GM21447 (cell line): ENCODE measurements at regions not wholly inside any gene's neighbourhood (a gene's known extent, or its start where the extent isn't known, plus 50 kb on each side); places are given as distances from the start of the nearest gene placed in this dataset.

Experiments used
- ATAC-seq: cut with Tn5 transposase; IDR thresholded peaks from one replicate; pipeline ENCODE4 v1.9.1; 2021; ENCODE audit not compliant: unreplicated experiment

DNA sequence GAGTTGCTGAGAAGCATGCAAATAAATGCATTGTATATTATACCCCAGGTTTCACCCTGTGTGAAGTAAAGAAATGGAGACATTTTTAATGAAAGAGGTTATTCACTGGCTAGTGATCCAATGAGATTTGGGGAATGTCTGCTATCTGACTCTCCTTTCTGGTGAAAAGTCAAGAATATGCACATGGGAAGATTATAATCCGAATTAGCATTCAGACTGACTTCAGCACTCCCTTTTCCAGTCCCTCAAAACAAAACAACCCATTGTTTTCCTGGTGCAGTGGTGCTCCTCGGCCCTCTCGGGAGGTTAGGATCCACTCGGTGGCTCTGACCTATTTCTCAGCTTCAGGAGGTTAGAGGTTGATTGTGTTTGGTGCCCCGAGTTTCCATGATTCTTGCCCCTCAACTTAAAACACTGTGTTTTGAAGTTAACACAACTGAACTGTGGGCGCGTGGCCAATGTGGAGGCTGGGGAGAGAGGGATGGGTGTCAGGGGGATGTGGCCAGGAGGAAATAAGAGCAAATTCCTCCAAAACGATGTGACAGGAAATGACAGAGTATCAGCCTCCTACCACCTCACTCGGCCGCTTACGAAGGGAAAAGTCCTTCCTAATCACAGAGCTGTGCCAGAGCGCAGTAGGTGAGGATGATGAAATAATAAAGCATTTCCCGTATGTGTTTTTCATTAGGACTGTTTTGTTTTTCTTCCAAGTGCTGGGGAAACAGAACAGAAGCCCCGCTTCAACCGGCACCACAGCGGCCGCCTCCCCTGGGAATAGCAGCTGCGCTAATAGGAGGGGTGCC is 440.1 kb downstream of the MTX2 start:
- no peak for ATAC-seq

GRCh38 chr2:176709991-176710390 is 440.7 kb downstream of the MTX2 start:
- ATAC-seq, result no peak

GRCh38 chr2:176710657-176711186 is 441.5 kb downstream of the MTX2 start:
- ATAC-seq, result no peak

- no peak for ATAC-seq
These were observed 456.8 kb downstream of the MTX2 start for GRCh38 chr2:176725873-176726645.

DNA sequence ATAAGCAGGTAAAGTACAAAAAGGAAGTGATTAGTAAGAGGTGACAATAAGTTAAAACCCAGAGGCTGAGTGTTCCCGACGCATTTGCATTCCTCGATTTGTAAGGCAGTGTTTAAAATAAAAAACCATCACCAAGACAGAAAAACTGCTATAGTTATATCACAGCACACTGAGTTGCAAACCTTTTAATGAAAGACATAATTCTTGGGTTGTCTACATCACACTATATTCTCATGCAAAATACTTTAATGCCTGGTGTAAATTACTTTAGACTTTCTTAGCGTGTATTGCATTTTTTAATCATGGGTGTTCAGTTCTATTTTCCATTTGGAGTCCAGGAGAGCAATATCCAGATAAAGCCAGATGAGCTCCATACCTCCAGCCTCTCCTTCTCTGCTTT is 458.5 kb downstream of the MTX2 start:
- ATAC-seq, result no peak

GRCh38 chr2:176729706-176730569 is 460.7 kb downstream of the MTX2 start:
- no peak for ATAC-seq

- ATAC-seq, result no peak
These were observed 463.5 kb downstream of the MTX2 start for GRCh38 chr2:176732780-176733179.

DNA sequence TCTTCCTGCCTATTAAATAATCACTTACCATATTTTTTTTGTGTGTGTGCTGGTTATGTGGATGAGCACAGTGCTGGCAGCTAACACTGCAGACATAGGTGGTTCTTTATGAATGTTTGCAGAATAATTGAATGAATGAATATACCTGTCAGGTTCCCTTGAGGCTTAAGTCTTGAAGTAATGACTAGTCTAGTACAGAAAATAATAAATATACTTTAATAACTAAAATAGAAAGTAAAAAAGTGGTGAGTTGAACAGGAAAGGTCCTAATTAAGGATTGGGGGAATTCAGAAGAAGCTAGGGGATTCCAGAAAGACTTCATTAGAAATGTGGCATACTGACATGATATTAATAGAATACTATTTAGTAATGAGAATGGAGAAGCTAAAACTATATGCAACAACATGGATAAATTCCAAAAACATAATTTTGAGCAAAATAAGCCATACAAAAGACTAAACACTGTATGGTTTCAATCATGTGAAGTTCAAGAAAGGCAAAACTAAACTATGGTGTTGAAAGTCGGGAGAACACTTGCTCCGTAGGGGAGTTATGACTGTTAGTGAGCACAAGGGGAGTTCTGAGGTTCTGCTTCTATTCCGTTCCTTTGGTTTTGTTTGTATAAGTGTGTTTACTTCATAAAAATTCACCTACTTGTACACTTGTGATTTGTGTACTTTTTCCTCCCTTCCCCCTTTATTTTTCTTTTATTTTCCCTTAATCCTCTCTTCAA is 464.6 kb downstream of the MTX2 start:
- ATAC-seq, result no peak

DNA sequence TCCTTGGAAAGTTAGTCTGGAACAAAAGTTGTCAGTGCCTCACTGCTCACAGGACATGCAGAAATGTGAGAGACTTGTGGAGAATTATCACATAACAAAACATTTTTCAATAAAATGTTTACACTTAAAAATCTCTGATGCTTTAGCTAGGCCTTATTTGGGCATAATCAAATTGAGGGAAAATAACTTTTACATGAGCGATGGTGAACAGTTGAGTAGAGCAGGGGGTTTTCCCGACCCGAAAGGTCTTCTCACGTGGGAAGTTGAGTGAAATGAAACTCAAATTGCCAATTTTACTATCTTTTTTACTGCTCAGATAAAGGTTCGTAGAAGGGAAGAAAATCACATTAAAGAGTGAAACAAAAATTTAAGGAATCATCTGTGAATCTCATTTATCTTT is 465.6 kb downstream of the MTX2 start:
- ATAC-seq, result no peak

GRCh38 chr2:176742271-176742670 is 470.3 kb upstream of the HNRNPA3 start:
- no peak for ATAC-seq

- no peak for ATAC-seq
These were observed 468.9 kb upstream of the HNRNPA3 start for GRCh38 chr2:176743671-176744070.

DNA sequence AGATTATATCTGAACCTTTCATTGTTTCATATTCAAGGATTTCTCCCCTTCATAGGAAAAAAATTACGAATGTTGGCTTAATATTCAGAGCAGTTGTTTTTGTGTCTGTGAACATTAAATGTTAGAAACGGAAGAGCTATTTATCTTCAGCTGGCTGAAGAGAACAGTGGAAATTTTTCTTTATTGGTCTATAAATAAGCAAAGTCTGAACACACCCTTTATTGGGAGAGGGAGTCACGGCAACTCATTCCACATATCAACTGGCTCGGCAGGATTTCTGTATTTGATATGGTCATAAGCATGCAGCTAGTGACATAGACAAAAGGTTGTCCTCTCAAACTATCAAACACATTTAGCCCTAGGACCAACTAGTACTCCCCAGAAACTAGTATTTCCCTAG is 468.4 kb upstream of the HNRNPA3 start:
- no peak for ATAC-seq

DNA sequence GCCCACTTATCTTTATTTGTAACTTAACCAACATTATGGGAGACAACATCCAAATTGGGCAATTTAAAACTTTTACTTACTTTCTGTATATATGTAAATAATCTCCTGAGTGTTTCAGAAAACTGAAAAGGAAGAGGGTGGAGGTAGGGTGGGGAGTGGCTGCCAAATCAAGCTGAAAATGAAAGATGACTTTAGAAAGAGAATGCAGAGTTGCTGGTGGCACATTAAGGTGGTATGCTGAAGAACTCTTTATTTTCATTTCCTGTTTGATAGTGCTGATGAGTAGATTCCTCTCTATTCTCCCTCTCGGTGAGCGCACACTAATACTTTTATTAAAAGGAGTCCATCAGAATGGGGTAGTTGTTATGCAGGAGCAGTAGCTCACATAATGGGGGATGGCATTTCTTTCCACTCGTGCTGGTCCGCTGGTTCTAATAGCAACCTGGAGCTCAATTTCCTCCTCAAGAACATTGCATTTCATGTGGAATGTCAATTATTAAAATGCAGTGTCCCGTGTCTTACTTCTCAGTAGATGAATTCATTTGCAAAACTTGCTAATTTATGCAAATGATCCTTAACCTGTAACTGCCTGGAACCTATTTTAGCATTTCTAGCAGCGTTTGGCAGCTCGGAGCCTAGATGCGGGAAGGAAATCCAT is 466.9 kb upstream of the HNRNPA3 start:
- ATAC-seq, result no peak

DNA sequence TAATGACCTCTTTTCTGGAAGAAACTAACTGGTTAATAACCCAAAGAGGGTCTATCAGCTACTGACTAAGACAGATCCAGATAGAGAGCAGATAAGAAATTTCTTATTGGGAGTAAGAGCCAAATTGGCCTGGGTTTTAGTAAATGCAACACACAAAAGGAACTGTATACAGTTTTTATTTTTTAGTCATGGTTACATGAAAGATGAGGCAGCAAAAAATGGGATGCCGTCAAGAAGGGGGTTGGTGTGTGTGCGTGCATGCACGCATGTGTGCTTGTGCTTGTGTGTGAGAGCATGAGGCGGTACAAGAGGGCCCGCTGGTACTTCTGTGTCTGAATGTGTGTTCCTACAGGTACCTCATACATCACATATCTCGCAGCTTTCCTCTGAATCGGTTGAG is 466.2 kb upstream of the HNRNPA3 start:
- no peak for ATAC-seq

GRCh38 chr2:176747506-176747905 is 465.1 kb upstream of the HNRNPA3 start:
- ATAC-seq, result no peak

- ATAC-seq, result no peak
These were observed 464.7 kb upstream of the HNRNPA3 start for GRCh38 chr2:176747928-176748327.

DNA sequence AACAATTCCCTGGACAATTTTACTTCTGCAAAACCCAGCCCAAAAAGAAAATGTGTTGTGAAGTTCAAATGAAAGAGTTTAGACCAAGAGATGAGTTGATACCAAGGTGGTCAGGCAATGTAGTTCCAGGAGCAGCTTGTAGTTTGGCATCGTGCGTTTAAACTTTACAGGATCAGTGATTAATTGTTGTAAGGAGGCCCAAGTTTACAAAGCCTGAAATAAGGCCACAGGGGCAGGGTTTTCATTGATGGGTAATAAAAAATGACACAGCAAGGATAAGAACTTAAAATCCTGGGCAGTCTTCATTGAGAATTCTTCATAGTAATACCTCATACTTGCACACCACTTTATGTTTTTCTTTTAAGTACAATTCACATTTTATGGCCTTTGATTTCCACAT is 463.9 kb upstream of the HNRNPA3 start:
- ATAC-seq, result no peak

DNA sequence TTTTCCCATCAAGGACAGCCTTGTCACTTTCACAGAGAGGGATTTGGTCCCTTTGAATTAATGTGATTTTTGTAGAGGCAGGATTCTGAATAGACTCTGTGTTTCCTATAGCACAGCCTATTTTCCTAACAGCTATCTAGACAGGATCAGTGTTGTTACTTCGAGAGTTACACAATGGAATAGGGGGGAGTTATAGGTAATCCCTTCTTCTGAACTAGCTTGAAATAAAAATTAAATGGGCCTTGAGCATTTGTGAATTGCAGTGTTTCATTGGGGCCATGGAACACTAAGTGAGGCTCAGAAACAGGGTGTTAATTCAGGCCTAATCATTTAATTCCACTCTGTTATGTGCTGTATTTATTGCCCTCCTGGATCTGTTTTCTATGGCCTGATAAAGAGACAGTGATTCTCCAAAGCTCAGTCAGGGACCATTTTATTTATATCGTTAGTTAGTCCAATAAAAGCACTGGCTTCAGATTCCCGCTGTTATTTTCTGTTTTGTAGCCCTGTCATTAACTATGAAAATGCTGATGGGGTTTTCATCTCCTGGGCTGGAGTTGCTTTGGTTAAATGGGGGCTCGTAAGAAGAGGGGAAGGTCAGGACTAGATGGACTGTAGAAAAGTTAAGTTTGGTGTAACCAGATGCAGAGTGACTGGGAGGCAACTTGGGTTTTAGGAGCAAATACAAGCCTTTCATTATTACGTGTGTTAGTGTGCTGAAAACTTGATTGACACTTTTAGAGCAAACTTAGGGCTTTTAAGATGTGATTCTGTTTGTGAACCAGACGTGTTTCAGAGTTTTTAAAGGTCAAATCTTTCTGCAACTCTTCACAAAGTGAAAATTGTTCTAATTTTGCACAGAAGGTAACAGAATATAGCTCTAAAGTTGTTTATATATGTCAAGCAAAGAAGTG is 461.0 kb upstream of the HNRNPA3 start:
- ATAC-seq, result no peak

GRCh38 chr2:176752295-176752694 is 460.3 kb upstream of the HNRNPA3 start:
- no peak for ATAC-seq
